Mesendoderm (in vitro differentiated cells): ENCODE measurements at regions not wholly inside any gene's neighbourhood (a gene's known extent, or its start where the extent isn't known, plus 50 kb on each side); places are given as distances from the start of the nearest gene placed in this dataset.
A peak's percentile ranks its signal among the peaks of the same experiment; 100 is the strongest.

ENCODE experiments used
- DNase-seq: peaks from one replicate; pipeline ENCODE4 v3.0.0; 2013
- H2AK5ac ChIP-seq: 2 replicates; pipeline ENCODE4 v1.6.1; 2013; ENCODE audit warnings: low read length, inconsistent platforms
- H2BK120ac ChIP-seq: 2 replicates; pipeline ENCODE4 v1.6.1; 2013; ENCODE audit warnings: low read depth, mild to moderate bottlenecking, low read length, moderate library complexity, mixed read lengths
- H2BK15ac ChIP-seq: replicated peaks from 2 replicates; pipeline ENCODE4 v1.6.1; 2013; ENCODE audit warnings: low read depth, mild to moderate bottlenecking, moderate library complexity
- H2BK5ac ChIP-seq: 2 replicates; pipeline ENCODE4 v1.6.1; 2013; ENCODE audit warnings: low read length, inconsistent platforms
- H3K18ac ChIP-seq: 2 replicates; pipeline ENCODE4 v1.6.1; 2013; ENCODE audit warnings: mild to moderate bottlenecking, low read length, mixed read lengths
- H3K23ac ChIP-seq: one replicate; pipeline ENCODE4 v1.6.1; 2013; ENCODE audit warnings: low read length
- H3K27ac ChIP-seq: 2 replicates; pipeline ENCODE4 v1.5.1; 2013; ENCODE audit warnings: low read depth, mild to moderate bottlenecking, inconsistent platforms, low read length, moderate library complexity
- H3K27me3 ChIP-seq: 2 replicates; pipeline ENCODE4 v1.6.1; 2013; ENCODE audit warnings: low read length, control low read depth, mild to moderate bottlenecking, inconsistent platforms; ENCODE audit not compliant: insufficient read depth, poor library complexity
- H3K36me3 ChIP-seq: 2 replicates; pipeline ENCODE4 v1.6.1; 2013; ENCODE audit warnings: low read length, inconsistent platforms; ENCODE audit not compliant: control insufficient read depth, insufficient read depth
- H3K4ac ChIP-seq: one replicate; pipeline ENCODE4 v1.6.1; 2013; ENCODE audit warnings: low read depth, mild to moderate bottlenecking, low read length, moderate library complexity
- H3K4me1 ChIP-seq: 2 replicates; pipeline ENCODE4 v1.6.1; 2013; ENCODE audit warnings: low read depth, low read length, inconsistent platforms; ENCODE audit not compliant: control insufficient read depth
- H3K4me2 ChIP-seq: 2 replicates; pipeline ENCODE4 v1.6.1; 2013; ENCODE audit warnings: low read length
- H3K4me3 ChIP-seq: 2 replicates; pipeline ENCODE4 v1.5.1; 2013; ENCODE audit warnings: mild to moderate bottlenecking, low read length
- H3K56ac ChIP-seq: one replicate; pipeline ENCODE4 v1.6.1; 2013; ENCODE audit warnings: low read length
- H3K79me1 ChIP-seq: 2 replicates; pipeline ENCODE4 v1.6.1; 2013; ENCODE audit warnings: low read length, inconsistent platforms
- H3K79me2 ChIP-seq: 2 replicates; pipeline ENCODE4 v1.6.1; 2013; ENCODE audit warnings: mild to moderate bottlenecking, low read length; ENCODE audit not compliant: control insufficient read depth, insufficient read depth
- H3K9ac ChIP-seq: 2 replicates; pipeline ENCODE4 v1.6.1; 2013; ENCODE audit warnings: low read length, inconsistent platforms
- H4K5ac ChIP-seq: one replicate; pipeline ENCODE4 v1.6.1; 2013; ENCODE audit warnings: low read length
- H4K8ac ChIP-seq: one replicate; pipeline ENCODE4 v1.6.1; 2013; ENCODE audit warnings: low read depth, mild to moderate bottlenecking, control low read depth, low read length, moderate library complexity
- WGBS: extraction: QIAGEN DNeasy Blood & Tissue Kit; methylation state at CpG from one replicate; pipeline ENCODE4 v1.1.7; 2013; ENCODE audit warnings: low lambda C conversion rate, missing lambda C conversion rate; ENCODE audit not compliant: insufficient coverage; ENCODE audit errors: extremely low coverage; 5-methylcytosine and 5-hydroxymethylcytosine counted together

- Histone ChIP-seq H3K4me1 (no peaks in the 10 kb centered on the region), H3K27me3 (no peaks in the 10 kb centered on the region), H3K4me2 (no peak overlapping the region), H3K18ac (no peak overlapping the region), H3K4me3 (no peak overlapping the region), H4K8ac (no peak overlapping the region), H3K23ac (no peak overlapping the region), H3K56ac (no peak overlapping the region), H2BK120ac (no peak overlapping the region), H4K5ac (no peak overlapping the region), H3K79me1 (no peaks in the 10 kb centered on the region), H3K79me2 (no peaks in the 10 kb centered on the region), H3K9ac (no peak overlapping the region), H2BK5ac (no peak overlapping the region), H2BK15ac (no peak overlapping the region), H3K4ac (no peak overlapping the region), H3K27ac (no peak overlapping the region), H3K36me3 (no peaks in the 10 kb centered on the region), H2AK5ac (no peak overlapping the region)
- peak; percentile 1 for DNase-seq
- no CpG with 5 or more reads among the region's 3 CpGs for WGBS
Observed at GRCh38 chr16:60553090-60553757, 1483.0 kb downstream of the CDH8 start.

- no peak overlapping the region for H3K23ac ChIP-seq
- H2BK15ac ChIP-seq, result no peak overlapping the region
- H3K79me2 ChIP-seq, result no peaks in the 10 kb centered on the region
- H3K27me3 ChIP-seq, result no peaks in the 10 kb centered on the region
- DNase-seq, result no peak
- no peak overlapping the region for H3K9ac ChIP-seq
- H3K36me3 ChIP-seq, result no peaks in the 10 kb centered on the region
- no peaks in the 10 kb centered on the region for H3K4me1 ChIP-seq
- no peak overlapping the region for H2AK5ac ChIP-seq
- no peaks in the 10 kb centered on the region for H3K79me1 ChIP-seq
- no peak overlapping the region for H2BK5ac ChIP-seq
- no CpG with 5 or more reads among the region's 1 CpG for WGBS
- H3K4me2 ChIP-seq, result no peak overlapping the region
- no peak overlapping the region for H3K27ac ChIP-seq
- H3K56ac ChIP-seq, result no peak overlapping the region
- H3K4ac ChIP-seq, result no peak overlapping the region
- no peak overlapping the region for H3K18ac ChIP-seq
- H2BK120ac ChIP-seq, result no peak overlapping the region
- H3K4me3 ChIP-seq, result no peak overlapping the region
- no peak overlapping the region for H4K8ac ChIP-seq
- no peak overlapping the region for H4K5ac ChIP-seq
Observed at GRCh38 chr16:60541535-60541934, 1494.7 kb downstream of the CDH8 start.

- no peaks in the 10 kb centered on the region for H3K27me3 ChIP-seq
- no peak overlapping the region for H3K4me3 ChIP-seq
- no peak overlapping the region for H2AK5ac ChIP-seq
- H3K4me2 ChIP-seq, result no peak overlapping the region
- H4K8ac ChIP-seq, result no peak overlapping the region
- H3K9ac ChIP-seq, result no peak overlapping the region
- no peak overlapping the region for H3K56ac ChIP-seq
- H3K79me1 ChIP-seq, result no peaks in the 10 kb centered on the region
- no peaks in the 10 kb centered on the region for H3K79me2 ChIP-seq
- no peaks in the 10 kb centered on the region for H3K36me3 ChIP-seq
- H2BK15ac ChIP-seq, result no peak overlapping the region
- no peak overlapping the region for H4K5ac ChIP-seq
- DNase-seq, result no peak
- H3K27ac ChIP-seq, result no peak overlapping the region
- no peak overlapping the region for H2BK120ac ChIP-seq
- no peaks in the 10 kb centered on the region for H3K4me1 ChIP-seq
- H3K18ac ChIP-seq, result no peak overlapping the region
- no CpG with 5 or more reads among the region's 3 CpGs for WGBS
- no peak overlapping the region for H2BK5ac ChIP-seq
- no peak overlapping the region for H3K4ac ChIP-seq
- H3K23ac ChIP-seq, result no peak overlapping the region
Observed at GRCh38 chr16:60510941-60511340, 1525.3 kb downstream of the CDH8 start.

GRCh38 chr16:60510208-60510607 is 1526.0 kb downstream of the CDH8 start:
- H3K9ac ChIP-seq, result no peak overlapping the region
- H3K27ac ChIP-seq, result no peak overlapping the region
- H3K79me1 ChIP-seq, result no peaks in the 10 kb centered on the region
- H2BK120ac ChIP-seq, result no peak overlapping the region
- no peak overlapping the region for H4K5ac ChIP-seq
- H3K56ac ChIP-seq, result no peak overlapping the region
- no peak overlapping the region for H2BK5ac ChIP-seq
- H3K4ac ChIP-seq, result no peak overlapping the region
- no peak overlapping the region for H2BK15ac ChIP-seq
- no peak overlapping the region for H3K23ac ChIP-seq
- H3K4me3 ChIP-seq, result no peak overlapping the region
- H3K18ac ChIP-seq, result no peak overlapping the region
- H3K79me2 ChIP-seq, result no peaks in the 10 kb centered on the region
- H4K8ac ChIP-seq, result no peak overlapping the region
- H3K27me3 ChIP-seq, result no peaks in the 10 kb centered on the region
- no peaks in the 10 kb centered on the region for H3K36me3 ChIP-seq
- DNase-seq, result no peak
- no peaks in the 10 kb centered on the region for H3K4me1 ChIP-seq
- no peak overlapping the region for H3K4me2 ChIP-seq
- H2AK5ac ChIP-seq, result no peak overlapping the region
- WGBS, result no CpG with 5 or more reads among the region's 1 CpG

- no peak overlapping the region for H3K18ac ChIP-seq
- no peaks in the 10 kb centered on the region for H3K4me1 ChIP-seq
- no peak overlapping the region for H3K4ac ChIP-seq
- no peak for DNase-seq
- H3K4me3 ChIP-seq, result no peak overlapping the region
- H3K36me3 ChIP-seq, result no peaks in the 10 kb centered on the region
- H3K79me2 ChIP-seq, result no peaks in the 10 kb centered on the region
- no peak overlapping the region for H3K9ac ChIP-seq
- no peak overlapping the region for H2BK120ac ChIP-seq
- no peak overlapping the region for H4K5ac ChIP-seq
- no peaks in the 10 kb centered on the region for H3K79me1 ChIP-seq
- H2BK5ac ChIP-seq, result no peak overlapping the region
- H2BK15ac ChIP-seq, result no peak overlapping the region
- WGBS, result no CpG with 5 or more reads among the region's 3 CpGs
- H4K8ac ChIP-seq, result no peak overlapping the region
- no peaks in the 10 kb centered on the region for H3K27me3 ChIP-seq
- no peak overlapping the region for H3K4me2 ChIP-seq
- no peak overlapping the region for H2AK5ac ChIP-seq
- no peak overlapping the region for H3K23ac ChIP-seq
- no peak overlapping the region for H3K56ac ChIP-seq
- no peak overlapping the region for H3K27ac ChIP-seq
Observed at GRCh38 chr16:60491273-60491672, 1545.0 kb downstream of the CDH8 start.

GRCh38 chr16:60485872-60486489 is 1550.3 kb downstream of the CDH8 start:
- Histone ChIP-seq H3K9ac (no peak overlapping the region), H2BK15ac (no peak overlapping the region), H3K4ac (no peak overlapping the region), H4K5ac (no peak overlapping the region), H3K79me1 (no peaks in the 10 kb centered on the region), H3K4me3 (no peak overlapping the region), H3K79me2 (no peaks in the 10 kb centered on the region), H3K27ac (no peak overlapping the region), H2AK5ac (no peak overlapping the region), H3K18ac (no peak overlapping the region), H3K23ac (no peak overlapping the region), H3K27me3 (no peaks in the 10 kb centered on the region), H4K8ac (no peak overlapping the region), H3K4me1 (no peaks in the 10 kb centered on the region), H2BK120ac (no peak overlapping the region), H3K36me3 (no peaks in the 10 kb centered on the region), H2BK5ac (no peak overlapping the region), H3K56ac (no peak overlapping the region), H3K4me2 (no peak overlapping the region)
- WGBS, result no CpG with 5 or more reads among the region's 1 CpG
- DNase-seq, result no peak
